Upper lobe of left lung (tissue), 4 donors: ENCODE measurements at regions not wholly inside any gene's neighbourhood (a gene's known extent, or its start where the extent isn't known, plus 50 kb on each side); places are given as distances from the start of the nearest gene placed in this dataset.

Experiments
- CTCF ChIP-seq, 6 experiments: fragments of 450-650 bp in 4 of 6; fragments of 200-600 bp in 2 of 6; sonication (generic) in 2 of 6; IDR thresholded peaks; one replicate each; pipeline ENCODE4 v1.5.1; 2016 to 2019; ENCODE audit warnings: antibody characterized with exemption in 6 of 6
- EP300 ChIP-seq, 4 donors: sonication (generic); formaldehyde crosslinking; IDR thresholded peaks; one replicate each; pipeline ENCODE4 v1.5.1; 2017; ENCODE audit warnings: antibody characterized with exemption in 4 of 4, control low read depth in 2 of 4
- POLR2A ChIP-seq, 4 donors: fragments of 450-650 bp; IDR thresholded peaks; one replicate each; pipeline ENCODE4 v1.5.1; 2016 to 2017; ENCODE audit warnings: antibody characterized with exemption in 4 of 4, mild to moderate bottlenecking in 2 of 4
- POLR2AphosphoS5 ChIP-seq, 2 donors: sonication (generic); formaldehyde crosslinking; IDR thresholded peaks; one replicate each; pipeline ENCODE4 v1.5.1; 2017; ENCODE audit warnings: antibody characterized with exemption in 2 of 2

- TF ChIP-seq EP300 (IDR thresholded peaks at IDR 0.05) (no peak), POLR2A (IDR thresholded peaks at IDR 0.05) (no peak), CTCF (IDR thresholded peaks at IDR 0.05) (no peak), POLR2AphosphoS5 (IDR thresholded peaks at IDR 0.05) (no peak)
These were observed 57.2 kb downstream of the TNP1 start for GRCh38 chr2:216802516-216803215.
